D721Med (cell line): ENCODE measurements at regions not wholly inside any gene's neighbourhood (a gene's known extent, or its start where the extent isn't known, plus 50 kb on each side); places are given as distances from the start of the nearest gene placed in this dataset.

Experiments
- DNase-seq: peaks from one replicate; pipeline ENCODE4 v3.0.0; 2011; ENCODE audit warnings: low spot score; ENCODE audit not compliant: insufficient read length
- FAIRE-seq: peaks from 2 replicates; lab custom pipeline; 2011; peaks lifted over from hg19 to GRCh38; lab: Jason Lieb, UNC
- CTCF ChIP-seq: IDR thresholded peaks from 2 replicates; pipeline ENCODE4 v1.5.1; 2012; ENCODE audit warnings: mild to moderate bottlenecking, control low read depth; ENCODE audit not compliant: insufficient read depth; ENCODE audit errors: missing control alignments

DNA sequence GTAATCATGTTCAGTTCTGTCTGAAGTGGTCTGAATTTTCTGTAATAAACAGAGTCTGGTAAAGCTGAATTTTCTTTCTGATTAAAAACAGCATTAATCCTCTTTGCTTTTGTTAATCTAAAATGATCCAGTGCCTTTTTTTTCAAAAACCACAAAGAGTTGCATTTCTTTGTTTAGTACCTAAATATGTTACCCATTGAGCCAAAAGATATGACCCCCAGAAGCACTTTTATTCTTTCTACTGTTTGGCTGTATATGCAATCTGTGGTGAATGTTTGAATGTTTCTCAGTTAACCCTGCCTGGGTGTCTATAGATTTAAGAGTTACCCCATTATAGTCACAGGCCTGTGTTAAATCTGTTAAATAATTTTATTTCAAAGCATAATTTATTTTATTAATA lies 394.8 kb downstream of the PTPRC start:
- DNase-seq (no peak), FAIRE-seq (peak; percentile 96)
- no peak for TF ChIP-seq CTCF

DNA sequence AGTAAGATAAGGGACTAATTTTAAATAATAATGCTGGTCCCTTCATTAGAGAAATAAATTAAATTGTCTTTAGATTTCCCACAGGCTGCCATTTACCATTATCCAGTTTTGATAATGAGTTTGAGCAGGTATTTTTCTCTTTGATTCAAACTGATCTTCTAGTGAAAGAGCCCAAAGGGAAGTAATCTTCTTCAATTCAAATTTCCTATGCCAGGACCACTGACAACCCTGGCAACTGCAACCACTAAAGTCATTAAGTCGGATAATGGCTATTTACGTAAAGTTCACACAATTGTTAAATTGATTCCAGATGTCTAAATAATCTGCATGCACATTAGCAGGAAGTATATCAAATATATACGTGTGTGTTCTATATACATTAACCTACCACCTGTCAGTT lies 399.3 kb downstream of the PTPRC start:
- no peak for TF ChIP-seq CTCF
- no peak for FAIRE-seq
- DNase-seq: no peak

- TF ChIP-seq CTCF: no peak
- DNase-seq: no peak
- FAIRE-seq: peak; percentile 75
Observed at GRCh38 chr1:199040076-199040905, 401.5 kb downstream of the PTPRC start.

DNA sequence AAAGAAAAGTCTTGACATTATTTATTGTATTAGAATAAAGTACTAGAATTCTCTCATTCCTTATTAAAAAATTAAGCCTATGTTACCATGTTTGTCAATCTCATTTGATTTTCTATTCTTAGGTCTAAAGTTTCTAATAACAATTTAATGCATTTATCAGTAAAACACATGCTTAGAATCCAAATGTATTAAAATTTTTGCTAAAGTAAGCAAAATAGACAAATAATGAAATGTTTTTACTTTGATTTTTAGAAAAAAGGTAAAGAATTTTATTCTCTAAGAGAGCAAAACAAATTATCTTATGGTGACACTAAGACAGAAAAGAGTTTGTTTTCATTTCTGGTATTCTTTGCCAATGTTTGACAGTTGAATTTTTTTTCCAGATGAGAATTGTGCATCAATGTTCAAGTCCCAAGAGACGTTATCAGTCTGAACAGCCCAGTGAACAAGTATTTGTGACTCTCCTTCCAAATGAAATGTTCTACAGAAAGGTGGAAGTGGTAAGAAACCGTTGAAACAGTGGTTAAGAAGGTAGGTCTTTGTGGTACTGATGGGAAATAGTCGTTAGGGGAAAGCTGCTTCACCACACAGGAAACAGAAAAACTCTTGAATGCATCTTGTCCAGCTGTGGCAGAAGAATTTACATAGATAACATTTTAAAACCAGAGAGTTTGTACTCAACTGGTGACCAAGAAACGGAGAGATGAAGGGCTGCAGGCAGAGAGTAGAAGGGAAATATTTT lies 402.5 kb downstream of the PTPRC start:
- peak; percentile 87 for FAIRE-seq
- no peak for DNase-seq
- TF ChIP-seq CTCF: no peak

DNA sequence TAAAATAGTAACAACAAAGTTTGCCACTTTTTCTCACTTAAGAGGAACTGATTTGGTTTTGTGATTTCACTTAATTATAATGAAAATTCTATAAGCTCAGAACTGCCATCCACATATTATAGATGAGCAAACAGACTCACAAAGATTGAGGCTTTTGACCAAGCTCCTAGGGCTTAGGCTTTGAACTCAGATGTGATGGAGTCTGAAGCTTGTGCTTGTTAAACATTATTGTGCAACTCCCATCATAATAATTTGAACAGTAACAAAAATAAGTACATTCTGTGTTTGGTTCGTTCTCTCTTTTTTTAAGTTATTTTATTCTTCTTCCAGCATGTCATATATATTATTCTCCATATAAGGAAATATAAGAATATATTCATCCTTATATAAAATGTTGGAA lies 403.4 kb downstream of the PTPRC start:
- DNase-seq: no peak
- FAIRE-seq: no peak
- no peak for TF ChIP-seq CTCF

DNA sequence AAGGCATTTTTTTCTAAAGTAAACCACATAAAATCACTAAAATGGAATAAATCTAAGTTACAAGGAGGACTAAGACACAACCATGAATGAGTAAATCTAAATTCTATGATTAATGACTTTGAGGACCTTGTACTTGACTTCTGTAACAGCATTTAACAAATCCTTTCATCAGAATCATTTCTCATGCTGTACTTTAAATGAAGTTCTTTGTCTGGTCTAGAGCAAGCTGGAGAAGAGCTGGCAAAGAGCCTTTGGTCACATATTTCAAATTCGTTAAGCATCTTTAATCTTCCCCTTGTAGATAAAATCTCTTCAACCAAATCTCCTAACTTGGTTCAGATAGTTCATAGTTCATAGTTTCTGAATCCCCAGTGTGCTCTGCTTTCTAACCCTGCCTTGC lies 405.4 kb downstream of the PTPRC start:
- FAIRE-seq (peak; percentile 70), DNase-seq (no peak)
- no peak for TF ChIP-seq CTCF

- TF ChIP-seq CTCF: peak; percentile 1
- DNase-seq: no peak
- no peak for FAIRE-seq
Observed at GRCh38 chr1:199046618-199047017, 407.8 kb downstream of the PTPRC start.
